Astrocyte (in vitro differentiated cells and primary cell): ENCODE measurements at regions not wholly inside any gene's neighbourhood (a gene's known extent, or its start where the extent isn't known, plus 50 kb on each side); places are given as distances from the start of the nearest gene placed in this dataset.

ENCODE experiments used
- EZH2 ChIP-seq: IDR thresholded peaks from 2 replicates; pipeline ENCODE4 v1.6.1; 2012; ENCODE audit warnings: mild to moderate bottlenecking, low read length, inconsistent platforms; ENCODE audit not compliant: insufficient read depth
- TF ChIP-seq, protein P1 (sequence below): IDR thresholded peaks from 2 replicates; pipeline ENCODE4 v1.5.1; 2011; ENCODE audit warnings: low read depth, mild to moderate bottlenecking, inconsistent platforms, low read length, moderate library complexity; ENCODE audit not compliant: insufficient read depth

DNA sequence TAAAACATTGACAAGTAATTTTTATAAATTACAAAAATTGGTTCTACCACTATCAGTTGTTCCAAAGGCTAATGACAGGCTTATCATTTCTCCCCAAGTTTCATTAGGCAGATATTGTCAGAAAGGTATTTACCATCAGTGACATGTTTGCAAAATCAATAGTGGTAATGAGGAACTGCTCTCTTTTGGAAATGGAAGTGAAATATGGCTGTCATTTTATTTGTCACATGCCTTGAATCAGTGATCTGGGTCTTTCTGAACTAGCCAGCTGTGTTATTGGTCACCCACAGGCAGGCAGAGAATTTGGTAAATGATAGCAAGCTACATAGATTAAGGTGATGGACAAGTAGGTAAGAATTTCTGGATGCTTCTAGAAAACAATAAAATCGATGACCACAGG is 268.0 kb upstream of the ARHGEF26 start:
- TF ChIP-seq, protein P1, sequence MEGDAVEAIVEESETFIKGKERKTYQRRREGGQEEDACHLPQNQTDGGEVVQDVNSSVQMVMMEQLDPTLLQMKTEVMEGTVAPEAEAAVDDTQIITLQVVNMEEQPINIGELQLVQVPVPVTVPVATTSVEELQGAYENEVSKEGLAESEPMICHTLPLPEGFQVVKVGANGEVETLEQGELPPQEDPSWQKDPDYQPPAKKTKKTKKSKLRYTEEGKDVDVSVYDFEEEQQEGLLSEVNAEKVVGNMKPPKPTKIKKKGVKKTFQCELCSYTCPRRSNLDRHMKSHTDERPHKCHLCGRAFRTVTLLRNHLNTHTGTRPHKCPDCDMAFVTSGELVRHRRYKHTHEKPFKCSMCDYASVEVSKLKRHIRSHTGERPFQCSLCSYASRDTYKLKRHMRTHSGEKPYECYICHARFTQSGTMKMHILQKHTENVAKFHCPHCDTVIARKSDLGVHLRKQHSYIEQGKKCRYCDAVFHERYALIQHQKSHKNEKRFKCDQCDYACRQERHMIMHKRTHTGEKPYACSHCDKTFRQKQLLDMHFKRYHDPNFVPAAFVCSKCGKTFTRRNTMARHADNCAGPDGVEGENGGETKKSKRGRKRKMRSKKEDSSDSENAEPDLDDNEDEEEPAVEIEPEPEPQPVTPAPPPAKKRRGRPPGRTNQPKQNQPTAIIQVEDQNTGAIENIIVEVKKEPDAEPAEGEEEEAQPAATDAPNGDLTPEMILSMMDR: no peak
- no peak for TF ChIP-seq EZH2
